GM21717 (cell line): ENCODE measurements at regions not wholly inside any gene's neighbourhood (a gene's known extent, or its start where the extent isn't known, plus 50 kb on each side); places are given as distances from the start of the nearest gene placed in this dataset.
A peak's percentile ranks its signal among the peaks of the same experiment; 100 is the strongest.

Experiments used
- ATAC-seq: cut with Tn5 transposase; IDR thresholded peaks from one replicate; pipeline ENCODE4 v1.9.1; 2021; ENCODE audit warnings: mild to moderate bottlenecking, moderate library complexity; ENCODE audit not compliant: unreplicated experiment

- no peak for ATAC-seq
Measured at GRCh38 chr11:29783506-29783905, 233.3 kb downstream of the KCNA4 start.

DNA sequence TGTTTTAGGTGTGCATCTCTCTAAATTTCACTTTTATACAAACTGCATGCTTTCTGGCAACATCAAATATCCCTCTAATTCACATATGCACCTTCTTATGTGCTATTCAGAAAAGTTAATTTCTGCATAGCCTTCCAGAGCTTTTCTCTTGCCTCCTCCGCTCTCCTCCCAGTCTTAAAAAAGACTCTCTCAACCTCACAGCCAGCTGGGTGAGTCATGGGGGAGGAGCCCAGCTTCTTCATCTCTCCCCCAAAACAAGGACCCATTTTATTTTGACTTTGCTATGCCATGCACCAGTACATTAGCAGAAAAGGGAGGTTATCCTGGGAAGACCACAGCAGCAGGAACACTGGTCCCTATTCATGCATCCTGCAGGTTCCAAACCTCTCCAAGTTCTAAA lies 234.4 kb downstream of the KCNA4 start:
- ATAC-seq = no peak

GRCh38 chr11:29781268-29781667 lies 235.6 kb downstream of the KCNA4 start:
- no peak for ATAC-seq

- ATAC-seq = no peak
Measured at GRCh38 chr11:29780756-29781155, 236.1 kb downstream of the KCNA4 start.

DNA sequence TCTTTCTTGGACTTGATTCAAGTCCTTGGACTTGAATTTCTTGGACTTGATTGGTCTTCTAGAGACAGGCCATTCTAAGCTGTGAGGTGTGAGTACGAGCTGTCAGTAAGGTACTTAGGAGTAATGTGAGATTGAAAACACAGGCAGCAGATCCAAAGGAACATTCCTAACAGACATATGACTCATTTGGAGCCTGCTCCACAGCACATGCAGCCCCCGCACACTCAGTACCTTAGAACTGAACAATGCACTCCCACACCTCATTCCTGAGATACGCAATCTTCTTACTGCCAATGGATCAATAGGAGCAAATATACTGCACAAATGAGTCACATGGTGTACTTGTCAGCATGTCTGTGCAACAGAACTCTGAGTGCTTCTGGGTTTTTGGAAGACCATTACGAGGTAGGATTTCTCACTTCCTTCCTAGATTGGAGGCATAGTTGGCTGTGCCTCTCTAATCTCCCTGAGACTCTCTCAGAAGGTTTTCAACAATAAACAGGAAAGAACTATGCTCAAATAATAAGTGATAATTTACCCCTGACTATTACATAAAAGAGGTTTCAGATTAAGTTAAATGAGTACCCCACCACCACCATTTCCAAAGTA lies 243.1 kb downstream of the KCNA4 start:
- ATAC-seq = no peak

- ATAC-seq = no peak
Measured at GRCh38 chr11:29756871-29757270, 260.0 kb downstream of the KCNA4 start.

DNA sequence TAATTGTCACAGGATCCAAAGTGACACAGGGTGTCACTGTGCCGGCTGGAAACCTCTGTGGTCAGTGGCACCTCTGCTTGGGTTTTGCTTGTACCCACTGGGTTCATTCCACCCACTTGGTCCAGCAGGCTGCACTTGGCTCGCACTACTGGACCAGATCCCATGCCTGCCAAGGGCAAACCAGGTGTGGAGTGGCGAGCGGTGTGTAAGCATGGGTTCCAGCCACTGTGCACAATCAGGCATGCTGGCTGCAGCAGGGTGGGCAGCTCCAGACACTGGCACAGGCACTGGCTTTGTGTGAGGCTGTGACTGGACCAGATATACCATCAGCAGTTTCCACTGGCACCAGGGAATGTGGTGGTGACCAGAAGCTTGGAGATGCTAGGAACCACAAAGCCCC lies 261.4 kb downstream of the KCNA4 start:
- ATAC-seq = no peak

GRCh38 chr11:29751618-29752017 lies 265.2 kb downstream of the KCNA4 start:
- no peak for ATAC-seq

DNA sequence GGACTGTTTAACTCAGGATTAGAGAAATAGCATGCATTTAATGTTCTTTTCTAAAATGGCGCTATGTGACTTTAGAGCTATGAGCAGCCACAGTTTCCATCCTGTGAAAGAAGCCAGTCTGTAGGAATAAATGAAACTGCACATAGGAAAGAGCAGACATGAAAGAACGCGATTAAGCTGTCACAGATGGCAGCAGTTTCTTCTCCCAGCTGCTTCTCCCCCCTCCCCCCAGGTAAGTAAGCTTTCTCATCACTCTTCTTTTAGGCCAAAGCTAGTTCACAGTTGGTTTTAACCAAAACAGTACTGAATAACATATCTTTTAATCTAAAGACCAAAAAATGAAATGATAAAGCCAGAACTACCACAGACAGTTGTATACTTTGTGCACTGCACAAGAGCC lies 266.4 kb downstream of the KCNA4 start:
- ATAC-seq = no peak

- ATAC-seq = no peak
Measured at GRCh38 chr11:29734287-29734686, 282.5 kb downstream of the KCNA4 start.

- ATAC-seq = no peak
Measured at GRCh38 chr11:29713831-29714320, 303.0 kb downstream of the KCNA4 start.

GRCh38 chr11:29712616-29713015 lies 304.2 kb downstream of the KCNA4 start:
- no peak for ATAC-seq

GRCh38 chr11:29707924-29708323 lies 308.9 kb downstream of the KCNA4 start:
- ATAC-seq = no peak

DNA sequence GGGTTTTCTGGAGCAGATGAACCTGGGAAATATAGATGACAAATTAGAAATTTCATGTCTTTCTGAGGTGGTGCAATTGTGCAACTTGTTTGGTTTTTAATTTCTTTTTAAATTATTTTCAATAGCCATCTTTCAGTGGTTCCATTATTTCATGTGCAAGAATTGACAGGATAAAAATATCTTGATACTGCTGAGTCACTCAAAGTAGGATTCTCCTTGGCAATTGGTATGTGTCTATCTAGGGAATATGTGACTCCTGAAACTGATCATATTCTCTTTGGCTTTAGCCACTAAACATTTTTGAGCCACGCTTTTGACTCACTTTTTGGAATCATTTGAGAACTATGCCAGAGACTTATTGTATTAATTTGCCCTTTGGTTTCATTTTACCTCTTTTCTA lies 331.5 kb downstream of the KCNA4 start:
- no peak for ATAC-seq

- ATAC-seq = no peak
Measured at GRCh38 chr11:29682856-29683255, 334.0 kb downstream of the KCNA4 start.

DNA sequence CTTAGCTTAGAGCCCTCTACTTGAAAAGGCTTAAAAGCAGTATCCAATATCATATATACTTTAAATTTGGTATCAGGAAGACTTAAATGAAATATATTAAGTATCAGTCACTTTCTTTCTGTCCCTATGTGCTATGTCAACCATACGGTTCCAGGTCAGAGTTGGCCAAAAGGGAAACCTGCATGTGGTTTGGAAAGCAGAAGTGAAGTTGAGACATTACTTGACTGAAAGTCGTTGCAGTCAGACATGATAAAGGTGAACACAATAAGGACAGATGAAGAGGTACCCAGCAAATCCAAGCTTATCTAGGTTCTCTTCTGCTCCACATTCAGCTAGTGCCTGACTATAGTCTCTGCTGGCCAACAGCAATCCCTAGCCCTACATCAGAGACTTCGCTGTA lies 336.8 kb downstream of the KCNA4 start:
- peak; percentile 95 for ATAC-seq

DNA sequence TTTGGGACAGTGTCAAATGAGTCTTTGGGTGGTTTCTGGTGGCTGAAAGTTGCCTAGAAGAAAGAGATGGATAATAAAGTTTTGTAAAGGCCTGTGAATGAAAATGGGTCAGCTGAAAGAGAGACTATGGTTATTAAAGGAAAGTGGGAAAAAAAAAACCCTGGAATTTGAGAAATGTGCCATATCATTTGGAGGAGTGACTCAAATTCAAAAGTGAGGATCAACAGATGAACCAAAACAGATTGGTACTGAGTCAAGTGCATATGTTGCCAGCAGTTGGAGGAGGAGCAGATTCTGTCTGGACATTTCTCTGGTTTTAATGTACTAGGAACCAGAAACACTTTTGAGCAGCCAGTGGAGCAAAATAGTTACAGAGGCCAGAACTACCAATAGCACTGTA lies 339.8 kb downstream of the KCNA4 start:
- ATAC-seq = no peak

GRCh38 chr11:29669310-29669709 lies 347.5 kb downstream of the KCNA4 start:
- no peak for ATAC-seq

DNA sequence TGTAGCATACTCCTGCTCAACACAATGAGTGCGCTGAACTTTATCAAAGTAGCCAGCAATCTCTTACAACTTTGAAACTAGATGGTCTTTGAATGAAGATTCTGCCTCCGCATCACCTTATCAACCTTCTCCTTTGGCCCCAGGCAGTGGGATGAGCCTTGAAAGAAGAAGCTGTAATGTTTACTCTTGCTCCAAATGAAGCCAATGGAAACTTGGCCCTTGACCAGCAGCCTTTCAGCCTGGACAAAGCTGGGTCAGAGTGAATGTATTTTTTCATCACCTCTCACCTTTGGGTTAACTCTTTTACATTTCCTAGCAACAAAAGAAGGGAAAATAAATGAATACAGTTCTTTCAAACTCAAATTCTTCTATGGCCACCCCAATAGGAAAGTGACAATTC lies 359.1 kb downstream of the KCNA4 start:
- no peak for ATAC-seq

DNA sequence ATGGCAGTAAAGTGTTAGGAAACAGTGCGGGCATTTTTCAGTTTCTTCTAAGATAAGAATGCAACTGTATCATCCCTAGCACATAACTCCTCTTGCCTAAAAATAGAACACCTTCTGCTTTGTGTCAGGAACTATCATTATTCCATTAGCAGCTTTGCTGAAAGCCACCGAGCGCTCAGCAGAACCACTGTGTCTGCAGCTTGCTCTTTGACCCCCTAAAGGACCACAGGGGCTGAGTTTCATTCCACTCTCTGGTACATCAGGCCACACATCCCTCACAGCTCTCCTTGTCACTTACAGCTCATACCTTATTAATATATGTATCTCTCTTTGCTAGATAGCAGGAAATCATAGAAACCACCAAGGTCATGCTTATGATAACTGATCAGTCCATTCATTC lies 360.2 kb downstream of the KCNA4 start:
- no peak for ATAC-seq

GRCh38 chr11:29645373-29645772 lies 371.5 kb downstream of the KCNA4 start:
- no peak for ATAC-seq

DNA sequence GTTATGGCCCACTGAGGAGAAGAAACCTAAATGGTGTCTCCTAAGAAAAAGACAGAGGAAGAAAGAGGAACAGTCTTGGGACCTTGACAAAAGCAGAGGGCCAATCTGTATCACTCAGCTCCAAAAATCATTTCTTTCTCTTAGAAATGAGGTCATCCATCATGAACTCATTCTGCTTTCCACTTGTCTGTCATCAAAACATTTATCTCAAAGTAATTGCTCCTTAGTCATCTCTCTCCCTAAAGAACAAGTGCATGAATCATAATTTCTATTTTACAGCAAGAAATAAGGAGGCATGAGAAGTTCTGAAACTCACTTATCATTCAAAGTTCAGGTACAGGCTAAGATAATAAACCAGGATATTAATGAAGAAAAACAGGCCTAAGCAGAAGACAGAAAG lies 375.6 kb downstream of the KCNA4 start:
- ATAC-seq = no peak

GRCh38 chr11:29634744-29635143 lies 382.1 kb downstream of the KCNA4 start:
- no peak for ATAC-seq
